DND-41 (cell line): ENCODE measurements at regions not wholly inside any gene's neighbourhood (a gene's known extent, or its start where the extent isn't known, plus 50 kb on each side); places are given as distances from the start of the nearest gene placed in this dataset.

ENCODE experiments used
- CTCF ChIP-seq: IDR thresholded peaks from 2 replicates; pipeline ENCODE4 v1.5.1; 2012; ENCODE audit warnings: borderline replicate concordance, low read length, moderate library complexity, mild to moderate bottlenecking; ENCODE audit not compliant: poor library complexity, severe bottlenecking; ENCODE audit errors: extremely low read depth
- EZH2 ChIP-seq: IDR thresholded peaks from 3 replicates; pipeline ENCODE4 v1.6.1; 2012; ENCODE audit warnings: borderline replicate concordance, low read depth, mild to moderate bottlenecking, moderate library complexity, low read length, inconsistent platforms; ENCODE audit not compliant: severe bottlenecking

- TF ChIP-seq CTCF (no peak), EZH2 (no peak)
Measured at GRCh38 chr11:38538866-38539680, 1941.0 kb upstream of the RAG2 start.
